ENCODE measurements at regions not wholly inside any gene's neighbourhood (a gene's known extent, or its start where the extent isn't known, plus 50 kb on each side); places are given as distances from the start of the nearest gene placed in this dataset.

- Histone ChIP-seq H3K36me3 (ENCODE audit: control insufficient read depth in 2 of 3, insufficient read depth in 3 of 3, low read length in 3 of 3) (no peaks in the 10 kb centered on the region), H3K27me3 (ENCODE audit: control insufficient read depth, insufficient read depth, low read length) (no peaks in the 10 kb centered on the region), H3K27ac (ENCODE audit: low read depth in 2 of 2, low read length in 2 of 2) (no peak overlapping the region), H3K9me3 (ENCODE audit: control insufficient read depth in 2 of 3, insufficient read depth in 1 of 3, low read length in 3 of 3) (no peaks in the 10 kb centered on the region), H3K9ac (ENCODE audit: low read length in 3 of 3) (no peak overlapping the region), H3K4me3 (ENCODE audit: low read length in 3 of 3) (no peak overlapping the region), H3K4me1 (ENCODE audit: control insufficient read depth in 2 of 3, insufficient read depth in 2 of 3, low read depth in 1 of 3, low read length in 3 of 3) (no peaks in the 10 kb centered on the region)
- intact Hi-C loops (cut with DNase I) = no loop called here
- TF ChIP-seq CTCF (IDR thresholded peaks at IDR 0.05; ENCODE audit: borderline replicate concordance, extremely low read depth, insufficient read depth) = no peak
- FAIRE-seq (no peak), DNase-seq (no peak)
Observed at GRCh38 chr17:33562792-33563191, 269.7 kb upstream of the ASIC2 start.

GRCh38 chr17:33564146-33564545, 271.1 kb upstream of the ASIC2 start:
- intact Hi-C loops (cut with DNase I) = no loop called here
- DNase-seq = no peak
- H3K4me3 ChIP-seq (ENCODE audit: low read length in 3 of 3) = no peak overlapping the region
- no peaks in the 10 kb centered on the region for H3K9me3 ChIP-seq (ENCODE audit: control insufficient read depth in 2 of 3, insufficient read depth in 1 of 3, low read length in 3 of 3)
- no peak overlapping the region for H3K27ac ChIP-seq (ENCODE audit: low read depth in 2 of 2, low read length in 2 of 2)
- H3K4me1 ChIP-seq (ENCODE audit: control insufficient read depth in 2 of 3, insufficient read depth in 2 of 3, low read depth in 1 of 3, low read length in 3 of 3) = no peaks in the 10 kb centered on the region
- no peak for FAIRE-seq
- no peaks in the 10 kb centered on the region for H3K36me3 ChIP-seq (ENCODE audit: control insufficient read depth in 2 of 3, insufficient read depth in 3 of 3, low read length in 3 of 3)
- TF ChIP-seq CTCF (IDR thresholded peaks at IDR 0.05; ENCODE audit: borderline replicate concordance, extremely low read depth, insufficient read depth) = no peak
- H3K27me3 ChIP-seq (ENCODE audit: control insufficient read depth, insufficient read depth, low read length) = no peaks in the 10 kb centered on the region
- H3K9ac ChIP-seq (ENCODE audit: low read length in 3 of 3) = no peak overlapping the region

GRCh38 chr17:33567223-33567622, 274.1 kb upstream of the ASIC2 start:
- DNase-seq (no peak), FAIRE-seq (no peak)
- Histone ChIP-seq H3K4me3 (ENCODE audit: low read length in 3 of 3) (no peak overlapping the region), H3K4me1 (ENCODE audit: control insufficient read depth in 2 of 3, insufficient read depth in 2 of 3, low read depth in 1 of 3, low read length in 3 of 3) (no peaks in the 10 kb centered on the region), H3K9me3 (ENCODE audit: control insufficient read depth in 2 of 3, insufficient read depth in 1 of 3, low read length in 3 of 3) (no peaks in the 10 kb centered on the region), H3K36me3 (ENCODE audit: control insufficient read depth in 2 of 3, insufficient read depth in 3 of 3, low read length in 3 of 3) (no peaks in the 10 kb centered on the region), H3K27ac (ENCODE audit: low read depth in 2 of 2, low read length in 2 of 2) (no peak overlapping the region), H3K9ac (ENCODE audit: low read length in 3 of 3) (no peak overlapping the region), H3K27me3 (ENCODE audit: control insufficient read depth, insufficient read depth, low read length) (no peaks in the 10 kb centered on the region)
- intact Hi-C loops (cut with DNase I) = no loop called here
- TF ChIP-seq CTCF (IDR thresholded peaks at IDR 0.05; ENCODE audit: borderline replicate concordance, extremely low read depth, insufficient read depth) = no peak

- TF ChIP-seq CTCF (IDR thresholded peaks at IDR 0.05; ENCODE audit: borderline replicate concordance, extremely low read depth, insufficient read depth) = no peak
- no peaks in the 10 kb centered on the region for H3K4me1 ChIP-seq (ENCODE audit: control insufficient read depth in 2 of 3, insufficient read depth in 2 of 3, low read depth in 1 of 3, low read length in 3 of 3)
- H3K27ac ChIP-seq (ENCODE audit: low read depth in 2 of 2, low read length in 2 of 2) = no peak overlapping the region
- FAIRE-seq (no peak), DNase-seq (peak in 2 of 5 donors; percentile 14 to 30)
- no peaks in the 10 kb centered on the region for H3K27me3 ChIP-seq (ENCODE audit: control insufficient read depth, insufficient read depth, low read length)
- no peaks in the 10 kb centered on the region for H3K36me3 ChIP-seq (ENCODE audit: control insufficient read depth in 2 of 3, insufficient read depth in 3 of 3, low read length in 3 of 3)
- H3K9ac ChIP-seq (ENCODE audit: low read length in 3 of 3) = no peak overlapping the region
- H3K4me3 ChIP-seq (ENCODE audit: low read length in 3 of 3) = no peak overlapping the region
- H3K9me3 ChIP-seq (ENCODE audit: control insufficient read depth in 2 of 3, insufficient read depth in 1 of 3, low read length in 3 of 3) = no peaks in the 10 kb centered on the region
- intact Hi-C loops (cut with DNase I) = no loop called here
Observed at GRCh38 chr17:33572615-33573014, 279.5 kb upstream of the ASIC2 start.

All from kidney (tissue), 13 donors.